ENCODE measurements at regions not wholly inside any gene's neighbourhood (a gene's known extent, or its start where the extent isn't known, plus 50 kb on each side); places are given as distances from the start of the nearest gene placed in this dataset.
A peak's percentile ranks its signal among the peaks of the same experiment; 100 is the strongest.

DNA sequence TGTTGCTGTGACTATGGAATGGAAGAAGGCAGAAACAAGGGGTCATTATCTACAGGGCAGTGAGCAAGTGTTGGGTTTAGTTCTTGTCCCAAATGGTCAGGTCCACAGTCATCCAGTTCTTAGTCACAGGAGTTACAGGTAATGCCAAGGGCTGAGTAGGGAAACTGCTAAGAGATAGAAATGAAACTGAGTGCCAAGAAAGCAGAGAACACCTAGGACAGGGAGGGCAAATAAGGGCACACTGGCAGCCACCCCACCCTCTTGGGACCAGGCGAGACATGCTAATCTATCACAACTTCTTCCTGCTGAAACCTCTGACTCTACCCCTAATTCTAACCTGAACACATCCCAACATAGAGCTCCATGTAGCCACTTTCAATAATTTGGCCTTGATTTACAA, 103.2 kb downstream of the KLF4 start:
- Mint-ChIP-seq H3K4me1 (ENCODE audit: insufficient read depth, unreplicated experiment) (peaks cover 40% of the 10 kb centered on the region), H3K4me3 (ENCODE audit: unreplicated experiment) (no peak overlapping the region), H3K36me3 (ENCODE audit: insufficient read depth, unreplicated experiment) (peaks cover 7% of the 10 kb centered on the region), H3K9me3 (ENCODE audit: unreplicated experiment) (no peaks in the 10 kb centered on the region), H3K27me3 (ENCODE audit: insufficient read depth, unreplicated experiment) (no peaks in the 10 kb centered on the region), H3K27ac (ENCODE audit: low read depth, unreplicated experiment) (peak overlapping the region; percentile 52)
- ChIA-PET POLR2A (interaction anchor here (0.7 to 1.6 kb wide), 4 partner anchors 13 to 348 kb away, joined by 3 to 4 read pairs (median 3); no protein-coding TSS in a partner anchor), CTCF (interaction anchor here (0.7 to 1.4 kb wide), 2 partner anchors 45 to 62 kb away, joined by 3 to 12 read pairs; no protein-coding TSS in a partner anchor)
- BruUV-seq (replicated peaks): no TSS peak
- TF ChIP-seq, protein P1, sequence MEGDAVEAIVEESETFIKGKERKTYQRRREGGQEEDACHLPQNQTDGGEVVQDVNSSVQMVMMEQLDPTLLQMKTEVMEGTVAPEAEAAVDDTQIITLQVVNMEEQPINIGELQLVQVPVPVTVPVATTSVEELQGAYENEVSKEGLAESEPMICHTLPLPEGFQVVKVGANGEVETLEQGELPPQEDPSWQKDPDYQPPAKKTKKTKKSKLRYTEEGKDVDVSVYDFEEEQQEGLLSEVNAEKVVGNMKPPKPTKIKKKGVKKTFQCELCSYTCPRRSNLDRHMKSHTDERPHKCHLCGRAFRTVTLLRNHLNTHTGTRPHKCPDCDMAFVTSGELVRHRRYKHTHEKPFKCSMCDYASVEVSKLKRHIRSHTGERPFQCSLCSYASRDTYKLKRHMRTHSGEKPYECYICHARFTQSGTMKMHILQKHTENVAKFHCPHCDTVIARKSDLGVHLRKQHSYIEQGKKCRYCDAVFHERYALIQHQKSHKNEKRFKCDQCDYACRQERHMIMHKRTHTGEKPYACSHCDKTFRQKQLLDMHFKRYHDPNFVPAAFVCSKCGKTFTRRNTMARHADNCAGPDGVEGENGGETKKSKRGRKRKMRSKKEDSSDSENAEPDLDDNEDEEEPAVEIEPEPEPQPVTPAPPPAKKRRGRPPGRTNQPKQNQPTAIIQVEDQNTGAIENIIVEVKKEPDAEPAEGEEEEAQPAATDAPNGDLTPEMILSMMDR (IDR thresholded peaks at IDR 0.05; ENCODE audit: unreplicated experiment): no peak
- DNase-seq (ENCODE audit: unreplicated experiment): no peak
- intact Hi-C loops (cut with micrococcal nuclease): no loop called here

All from MCF 10A (cell line).